SK-N-SH treated with all-trans-retinoic acid at 6 μM for 48 hours (cell line): ENCODE measurements at regions not wholly inside any gene's neighbourhood (a gene's known extent, or its start where the extent isn't known, plus 50 kb on each side); places are given as distances from the start of the nearest gene placed in this dataset.

Experiments used
- ATAC-seq: fragments of 200-7000 bp; cut with Tn5 transposase; 3 replicates; pipeline ENCODE4 v1.9.1; 2020; ENCODE audit warnings: mild to moderate bottlenecking, moderate library complexity
- ARNTL ChIP-seq: fragments of 450-650 bp; formaldehyde crosslinking; IDR thresholded peaks from 2 replicates; pipeline ENCODE4 v1.5.0; 2020; ENCODE audit warnings: low read depth, mild to moderate bottlenecking, moderate library complexity, borderline replicate concordance
- CSRNP3 ChIP-seq: fragments of 250-450 bp; sonication (Bioruptor Pico); IDR thresholded peaks from 2 replicates; pipeline ENCODE4 v1.5.1; 2021; ENCODE audit warnings: mild to moderate bottlenecking, moderate library complexity
- ESRRG ChIP-seq: fragments of 250-450 bp; sonication (Bioruptor Pico); IDR thresholded peaks from 2 replicates; pipeline ENCODE4 v1.6.1; 2021; ENCODE audit warnings: mild to moderate bottlenecking
- GLIS3 ChIP-seq: fragments of 250-450 bp; sonication (Bioruptor Pico); IDR thresholded peaks from 2 replicates; pipeline ENCODE4 v1.5.0; 2020; ENCODE audit warnings: mild to moderate bottlenecking, moderate library complexity
- ISL1 ChIP-seq: fragments of 250-450 bp; sonication (Bioruptor Pico); IDR thresholded peaks from 2 replicates; pipeline ENCODE4 v2.1.2; 2022; ENCODE audit warnings: mild to moderate bottlenecking, moderate library complexity
- OSR1 ChIP-seq: fragments of 250-450 bp; sonication (Bioruptor Pico); IDR thresholded peaks from 2 replicates; pipeline ENCODE4 v1.8.0; 2022; ENCODE audit warnings: moderate library complexity, mild to moderate bottlenecking, inconsistent platforms
- PATZ1 ChIP-seq: fragments of 250-450 bp; sonication (Bioruptor Pico); IDR thresholded peaks from 2 replicates; pipeline ENCODE4 v1.8.0; 2020; ENCODE audit warnings: mild to moderate bottlenecking, moderate library complexity, borderline replicate concordance
- POU6F1 ChIP-seq: fragments of 250-450 bp; sonication (Bioruptor Pico); IDR thresholded peaks from 2 replicates; pipeline ENCODE4 v1.8.0; 2021; ENCODE audit warnings: low read depth, mild to moderate bottlenecking, moderate library complexity, borderline replicate concordance
- PPARA ChIP-seq: fragments of 250-450 bp; sonication (Bioruptor Pico); IDR thresholded peaks from 2 replicates; pipeline ENCODE4 v1.5.0; 2020; ENCODE audit warnings: mild to moderate bottlenecking, borderline replicate concordance
- RARB ChIP-seq: fragments of 250-450 bp; sonication (Bioruptor Pico); IDR thresholded peaks from 2 replicates; pipeline ENCODE4 v1.8.0; 2021; ENCODE audit warnings: mild to moderate bottlenecking, moderate library complexity
- TOX ChIP-seq: fragments of 250-450 bp; sonication (Bioruptor Pico); IDR thresholded peaks from 2 replicates; pipeline ENCODE4 v1.8.0; 2021; ENCODE audit warnings: mild to moderate bottlenecking, moderate library complexity, borderline replicate concordance
- TSHZ2 ChIP-seq: fragments of 250-450 bp; sonication (Bioruptor Pico); IDR thresholded peaks from 2 replicates; pipeline ENCODE4 v1.5.0; 2020; ENCODE audit warnings: mild to moderate bottlenecking, moderate library complexity
- ZNF565 ChIP-seq: fragments of 450-650 bp; formaldehyde crosslinking; conservative IDR thresholded peaks from 2 replicates; pipeline ENCODE4 v1.5.0; 2020; ENCODE audit warnings: low read depth, mild to moderate bottlenecking, moderate library complexity
- ZNF70 ChIP-seq: fragments of 450-650 bp; formaldehyde crosslinking; IDR thresholded peaks from 2 replicates; pipeline ENCODE4 v1.5.0; 2020; ENCODE audit warnings: mild to moderate bottlenecking, moderate library complexity
- ZNF8 ChIP-seq: fragments of 450-650 bp; formaldehyde crosslinking; IDR thresholded peaks from 2 replicates; pipeline ENCODE4 v1.5.0; 2020; ENCODE audit warnings: mild to moderate bottlenecking, moderate library complexity

GRCh38 chr4:118585015-118585414 lies 100.2 kb upstream of the METTL14 start:
- no peak for TF ChIP-seq ZNF8 (CRISPR knock-in tag)
- TF ChIP-seq PATZ1, result no peak
- TF ChIP-seq TSHZ2, result no peak
- no peak for TF ChIP-seq PPARA (CRISPR knock-in tag)
- no peak for TF ChIP-seq POU6F1 (CRISPR knock-in tag)
- no peak for TF ChIP-seq GLIS3 (CRISPR knock-in tag)
- no peak for TF ChIP-seq CSRNP3 (CRISPR knock-in tag)
- no peak for TF ChIP-seq RARB
- no peak for TF ChIP-seq ISL1
- TF ChIP-seq ESRRG (CRISPR knock-in tag), result no peak
- TF ChIP-seq ARNTL (CRISPR knock-in tag), result no peak
- TF ChIP-seq ZNF70 (CRISPR knock-in tag), result no peak
- TF ChIP-seq OSR1, result no peak
- TF ChIP-seq TOX (CRISPR knock-in tag), result no peak
- no peak for ATAC-seq

- no peak for TF ChIP-seq POU6F1 (CRISPR knock-in tag)
- no peak for TF ChIP-seq ZNF565 (CRISPR knock-in tag)
- TF ChIP-seq PATZ1, result no peak
- TF ChIP-seq ARNTL (CRISPR knock-in tag), result no peak
- no peak for TF ChIP-seq TSHZ2
- no peak for TF ChIP-seq RARB
- no peak for ATAC-seq
These were observed 98.8 kb upstream of the METTL14 start for GRCh38 chr4:118586357-118586790.
